GM12878 (cell line): ENCODE measurements at regions not wholly inside any gene's neighbourhood (a gene's known extent, or its start where the extent isn't known, plus 50 kb on each side); places are given as distances from the start of the nearest gene placed in this dataset.

Source experiments
- ATAC-seq: fragments of 200-7000 bp; cut with Tn5 transposase; 3 replicates; pipeline ENCODE4 v1.9.1; 2020; ENCODE audit warnings: mild to moderate bottlenecking, moderate library complexity
- BruUV-seq: library from RNA; stranded (reverse); fragments of 400-500 nt; replicated peaks from 2 replicates; lab custom pipeline; 2021; lab: Mats Ljungman, UMichigan
- CTCF ChIA-PET: fragments of 300-600 bp; sonication (Branson Sonifier 250); formaldehyde crosslinking; extraction: SDS; loops from one replicate; lab custom pipeline; 2021; ENCODE audit warnings: inconsistent platforms; lab: Yijun Ruan, JAX
- POLR2A ChIA-PET: fragments of 350-600 bp; formaldehyde crosslinking; extraction: SDS; loops from one replicate; lab custom pipeline; 2021; ENCODE audit warnings: inconsistent platforms; lab: Charles Lee
- RAD21 ChIA-PET: fragments of 300-600 bp; sonication (Branson Sonifier 250); formaldehyde crosslinking; loops from one replicate; lab custom pipeline; 2023; ENCODE audit warnings: antibody characterized with exemption; ENCODE audit not compliant: unreplicated experiment; lab: Charles Lee
- SMC1A ChIA-PET: fragments of 300-600 bp; sonication (Branson Sonifier 250); formaldehyde crosslinking; loops from one replicate; lab custom pipeline; 2023; ENCODE audit not compliant: unreplicated experiment, uncharacterized antibody; lab: Charles Lee
- DNase-seq: peaks from one replicate; pipeline ENCODE4 v3.0.0-alpha.2; 2011; ENCODE audit warnings: low read depth, low spot score
- FAIRE-seq: peaks from 3 replicates; lab custom pipeline; 2011; peaks lifted over from hg19 to GRCh38; lab: Jason Lieb, UNC
- H2AFZ ChIP-seq: 2 replicates; pipeline ENCODE4 v1.6.0; 2011; ENCODE audit warnings: low read depth, low read length, control low read depth; ENCODE audit not compliant: control insufficient read depth
- H3K27ac ChIP-seq: 2 replicates; pipeline ENCODE4 v1.5.1; 2011; ENCODE audit warnings: control low read depth; ENCODE audit not compliant: control insufficient read depth, insufficient read depth
- H3K27me3 ChIP-seq, 2 experiments: replicated peaks in 1 of 2; 2 replicates each; pipeline versions ENCODE4 v1.6.0 to v1.6.1; 2011; ENCODE audit warnings: low read length in 1 of 2; ENCODE audit not compliant: control insufficient read depth in 2 of 2, insufficient read depth in 2 of 2
- H3K36me3 ChIP-seq, 2 experiments: 2 replicates each; pipeline ENCODE4 v1.5.1; 2011; ENCODE audit warnings: low read length in 1 of 2; ENCODE audit not compliant: control insufficient read depth in 2 of 2, insufficient read depth in 2 of 2
- H3K4me1 ChIP-seq: 2 replicates; pipeline ENCODE4 v1.6.1; 2011; ENCODE audit warnings: mild to moderate bottlenecking, low read length, moderate library complexity, mixed read lengths; ENCODE audit not compliant: control insufficient read depth, insufficient read depth
- H3K4me2 ChIP-seq: 2 replicates; pipeline ENCODE4 v1.6.0; 2011; ENCODE audit warnings: control low read depth; ENCODE audit not compliant: control insufficient read depth, insufficient read depth
- H3K4me3 ChIP-seq: fragments of 200-600 bp; sonication (generic); 2 replicates; pipeline ENCODE4 v1.5.1; 2016
- H3K79me2 ChIP-seq: 2 replicates; pipeline ENCODE4 v1.6.0; 2011; ENCODE audit warnings: low read length; ENCODE audit not compliant: control insufficient read depth, insufficient read depth
- H3K9ac ChIP-seq: 2 replicates; pipeline ENCODE4 v1.8.0; 2011; ENCODE audit warnings: low read length, control low read depth, mixed read lengths; ENCODE audit not compliant: control insufficient read depth, insufficient read depth
- H3K9me3 ChIP-seq: replicated peaks from 3 replicates; pipeline ENCODE4 v1.5.1; 2011; ENCODE audit warnings: mild to moderate bottlenecking, low read length; ENCODE audit not compliant: control insufficient read depth, insufficient read depth
- H4K20me1 ChIP-seq: 2 replicates; pipeline ENCODE4 v1.6.0; 2011; ENCODE audit not compliant: control insufficient read depth, insufficient read depth
- BACH1 ChIP-seq: fragments of 450-650 bp; IDR thresholded peaks from 2 replicates; pipeline ENCODE4 v1.6.1; 2017; ENCODE audit warnings: mild to moderate bottlenecking, borderline replicate concordance
- CEBPB ChIP-seq, 2 experiments: fragments of 150-350 bp in 1 of 2; IDR thresholded peaks; 2 replicates each; pipeline ENCODE4 v1.6.1; 2012 to 2014; ENCODE audit warnings: low read depth in 2 of 2, low read length in 2 of 2, borderline replicate concordance in 1 of 2, inconsistent platforms in 1 of 2
- CREB1 ChIP-seq: IDR thresholded peaks from 2 replicates; pipeline ENCODE4 v1.6.1; 2012; ENCODE audit warnings: low read depth, mild to moderate bottlenecking, inconsistent platforms
- E2F4 ChIP-seq: IDR thresholded peaks from 2 replicates; pipeline ENCODE4 v1.6.1; 2012; ENCODE audit warnings: low read depth, low read length, improper control_type of control experiment
- E4F1 ChIP-seq: fragments of 450-650 bp; IDR thresholded peaks from 2 replicates; pipeline ENCODE4 v1.6.1; 2018; ENCODE audit warnings: borderline replicate concordance, mild to moderate bottlenecking; ENCODE audit not compliant: partially characterized antibody
- MTA2 ChIP-seq: fragments of 450-650 bp; IDR thresholded peaks from 2 replicates; pipeline ENCODE4 v1.6.1; 2016; ENCODE audit warnings: low read depth, mild to moderate bottlenecking, moderate library complexity
- NR2C1 ChIP-seq: fragments of 450-650 bp; IDR thresholded peaks from 2 replicates; pipeline ENCODE4 v1.6.1; 2017; ENCODE audit warnings: antibody characterized with exemption, mild to moderate bottlenecking, moderate library complexity
- NR2C2 ChIP-seq: IDR thresholded peaks from 2 replicates; pipeline ENCODE4 v1.6.1; 2011; ENCODE audit warnings: borderline replicate concordance, low read depth; ENCODE audit not compliant: control insufficient read depth, insufficient read length
- SUZ12 ChIP-seq: fragments of 200-600 bp; sonication (generic); IDR thresholded peaks from one replicate; pipeline ENCODE4 v1.6.1; 2018; ENCODE audit warnings: antibody characterized with exemption, mild to moderate bottlenecking; ENCODE audit not compliant: unreplicated experiment
- USF2 ChIP-seq: IDR thresholded peaks from 2 replicates; pipeline ENCODE4 v1.6.1; 2011; ENCODE audit warnings: low read depth, low read length, improper control_type of control experiment, borderline replicate concordance
- ZNF24 ChIP-seq: fragments of 450-650 bp; IDR thresholded peaks from 2 replicates; pipeline ENCODE4 v1.6.1; 2017; ENCODE audit warnings: antibody characterized with exemption, mild to moderate bottlenecking
- ZNF592 ChIP-seq: fragments of 450-650 bp; IDR thresholded peaks from 2 replicates; pipeline ENCODE4 v1.6.1; 2017; ENCODE audit warnings: mild to moderate bottlenecking, moderate library complexity
- ZNF622 ChIP-seq: fragments of 450-650 bp; IDR thresholded peaks from 2 replicates; pipeline ENCODE4 v1.6.1; 2017; ENCODE audit warnings: mild to moderate bottlenecking, inconsistent platforms
- WGBS: methylation state at CpG from one replicate; pipeline ENCODE4 v1.1.6; 2016; ENCODE audit warnings: low lambda C conversion rate; ENCODE audit not compliant: insufficient replicate concordance, insufficient coverage; ENCODE audit errors: missing lambda C conversion rate; 5-methylcytosine and 5-hydroxymethylcytosine counted together
- in situ Hi-C: fragments of 300-500 bp; cut with MboI; formaldehyde crosslinking; loops from 9 replicates; pipeline ENCODE4 v1.14.3; 2018; ENCODE audit warnings: mixed read lengths
- intact Hi-C: fragments of 100-400 bp; cut with micrococcal nuclease; formaldehyde crosslinking; loops from one replicate; pipeline ENCODE4 v1.14.2; 2022; ENCODE audit not compliant: unreplicated experiment

GRCh38 chr7:73952266-73952665, 75.7 kb upstream of the ELN start:
- Histone ChIP-seq H3K9ac (no peak overlapping the region), H3K27ac (no peak overlapping the region), H3K9me3 (no peaks in the 10 kb centered on the region), H3K4me3 (no peak overlapping the region), H3K4me1 (no peaks in the 10 kb centered on the region), H3K79me2 (no peaks in the 10 kb centered on the region), H4K20me1 (no peaks in the 10 kb centered on the region), H3K27me3 (no peaks in the 10 kb centered on the region), H2AFZ (no peak overlapping the region), H3K4me2 (no peak overlapping the region), H3K36me3 (no peaks in the 10 kb centered on the region)
- FAIRE-seq: no peak
- DNase-seq: no peak
- POLR2A ChIA-PET: no interaction called here
- CTCF ChIA-PET: no interaction called here
- intact Hi-C loops (no loop called here), in situ Hi-C loops (no loop called here)
- 28% methylated on average over 4 of the region's 4 CpGs for WGBS
- SMC1A ChIA-PET: no interaction called here
- ATAC-seq: no peak
- RAD21 ChIA-PET: no interaction called here
- BruUV-seq: no TSS peak
- TF ChIP-seq CEBPB (IDR thresholded peaks at IDR 0.05; ENCODE audit: borderline replicate concordance in 1 of 2, low read depth in 2 of 2, low read length in 2 of 2): no peak
- no peak for TF ChIP-seq NR2C2
- no peak for TF ChIP-seq USF2
- no peak for TF ChIP-seq E2F4
- TF ChIP-seq SUZ12: no peak
- TF ChIP-seq BACH1: no peak
- TF ChIP-seq CREB1: no peak
- TF ChIP-seq ZNF24: no peak
- TF ChIP-seq MTA2: no peak
- no peak for TF ChIP-seq ZNF592
- no peak for TF ChIP-seq ZNF622
- TF ChIP-seq E4F1: no peak
- no peak for TF ChIP-seq NR2C1
